ENCODE measurements at regions not wholly inside any gene's neighbourhood (a gene's known extent, or its start where the extent isn't known, plus 50 kb on each side); places are given as distances from the start of the nearest gene placed in this dataset.
"Not testable (repeated sequence)": the region's sequence is repeated elsewhere in the genome, so short reads cannot be mapped to it uniquely, and the experiment has no call there.

DNA sequence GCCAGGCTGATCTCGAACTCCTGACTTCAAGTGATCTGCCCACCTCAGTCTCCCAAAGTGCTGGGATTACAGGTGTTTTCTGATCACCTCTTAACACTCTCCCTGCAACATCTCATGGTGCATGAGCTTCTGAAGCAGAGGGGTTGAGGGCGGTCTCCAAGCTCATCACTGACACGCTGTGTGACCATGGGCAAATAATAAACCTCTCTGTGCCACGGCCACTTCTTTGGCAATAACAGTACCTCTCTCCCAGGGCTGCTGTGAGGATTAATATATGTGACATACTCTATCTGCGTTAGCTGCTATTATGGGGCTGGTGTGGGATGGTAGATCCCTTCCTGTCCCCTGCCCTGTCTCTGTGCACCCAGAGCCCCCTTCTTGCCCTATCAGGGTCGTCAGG is 62.9 kb upstream of the LHX5 start:
- H3K4me3 Mint-ChIP-seq (ENCODE audit: unreplicated experiment): no peak overlapping the region
- H3K27me3 Mint-ChIP-seq (ENCODE audit: unreplicated experiment): no peaks in the 10 kb centered on the region
- no peaks in the 10 kb centered on the region for H3K9me3 Mint-ChIP-seq (ENCODE audit: unreplicated experiment)
- no peak for DNase-seq (ENCODE audit: low spot score)
- H3K4me1 Mint-ChIP-seq (ENCODE audit: unreplicated experiment): no peaks in the 10 kb centered on the region
- H3K36me3 Mint-ChIP-seq (ENCODE audit: low read depth, unreplicated experiment): no peaks in the 10 kb centered on the region
- no peak for TF ChIP-seq CTCF (IDR thresholded peaks at IDR 0.05; ENCODE audit: unreplicated experiment)
- no peak overlapping the region for H3K27ac Mint-ChIP-seq (ENCODE audit: unreplicated experiment)

DNA sequence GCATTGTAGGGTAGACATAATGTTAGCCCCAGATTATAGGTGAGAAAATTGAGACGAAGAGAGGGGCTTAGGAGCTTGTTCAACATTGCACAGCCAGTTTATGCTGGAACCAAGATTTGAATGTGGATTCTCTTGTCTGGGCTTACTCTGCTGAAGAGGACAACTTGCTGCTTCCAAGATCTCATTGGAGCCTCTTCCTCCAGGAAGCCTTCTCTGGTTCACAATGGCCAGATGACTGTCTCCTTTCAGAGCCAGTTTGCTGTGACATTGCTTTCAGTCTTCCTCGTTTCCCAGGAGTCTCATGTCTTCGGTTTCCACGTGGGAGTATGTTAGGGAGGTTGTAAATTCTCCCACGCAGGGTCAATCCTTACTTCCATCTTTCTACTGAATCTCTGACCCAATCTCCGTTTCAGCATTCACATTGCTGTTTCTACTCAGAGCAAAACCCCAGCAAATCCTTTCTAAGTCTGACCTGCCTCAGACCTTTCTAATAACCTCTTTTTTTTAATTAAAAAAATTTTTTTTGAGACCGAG is 62.2 kb upstream of the LHX5 start:
- Mint-ChIP-seq H3K9me3 (ENCODE audit: unreplicated experiment) (no peaks in the 10 kb centered on the region), H3K27me3 (ENCODE audit: unreplicated experiment) (no peaks in the 10 kb centered on the region)

GRCh38 chr12:113532292-113532691 is 60.6 kb upstream of the LHX5 start:
- peaks cover 2% of the 10 kb centered on the region for H3K4me1 Mint-ChIP-seq (ENCODE audit: unreplicated experiment)
- no peak for TF ChIP-seq CTCF (IDR thresholded peaks at IDR 0.05; ENCODE audit: unreplicated experiment)
- no peak overlapping the region for H3K27ac Mint-ChIP-seq (ENCODE audit: unreplicated experiment)
- H3K36me3 Mint-ChIP-seq (ENCODE audit: low read depth, unreplicated experiment): no peaks in the 10 kb centered on the region
- no peak for DNase-seq (ENCODE audit: low spot score)
- H3K9me3 Mint-ChIP-seq (ENCODE audit: unreplicated experiment): no peaks in the 10 kb centered on the region
- H3K27me3 Mint-ChIP-seq (ENCODE audit: unreplicated experiment): no peaks in the 10 kb centered on the region
- H3K4me3 Mint-ChIP-seq (ENCODE audit: unreplicated experiment): no peak overlapping the region

More for the DNA sequence above, 62.2 kb upstream of the LHX5 start:
- no peaks in the 10 kb centered on the region for H3K4me1 Mint-ChIP-seq (ENCODE audit: unreplicated experiment)
- no peaks in the 10 kb centered on the region for H3K36me3 Mint-ChIP-seq (ENCODE audit: low read depth, unreplicated experiment)
- no peak for TF ChIP-seq CTCF (IDR thresholded peaks at IDR 0.05; ENCODE audit: unreplicated experiment)
- H3K27ac Mint-ChIP-seq (ENCODE audit: unreplicated experiment): no peak overlapping the region
- DNase-seq (ENCODE audit: low spot score): no peak
- no peak overlapping the region for H3K4me3 Mint-ChIP-seq (ENCODE audit: unreplicated experiment)

- DNase-seq (ENCODE audit: low spot score); H3K27me3 Mint-ChIP-seq (ENCODE audit: unreplicated experiment); H3K9me3 Mint-ChIP-seq (ENCODE audit: unreplicated experiment); H3K36me3 Mint-ChIP-seq (ENCODE audit: low read depth, unreplicated experiment); H3K4me3 Mint-ChIP-seq (ENCODE audit: unreplicated experiment); H3K27ac Mint-ChIP-seq (ENCODE audit: unreplicated experiment); H3K4me1 Mint-ChIP-seq (ENCODE audit: unreplicated experiment): not testable (repeated sequence)
Observed at GRCh38 chr12:113531073-113531472, 59.4 kb upstream of the LHX5 start.

- no peak for TF ChIP-seq CTCF (IDR thresholded peaks at IDR 0.05; ENCODE audit: unreplicated experiment)
- Mint-ChIP-seq H3K36me3 (ENCODE audit: low read depth, unreplicated experiment) (no peaks in the 10 kb centered on the region), H3K27me3 (ENCODE audit: unreplicated experiment) (no peaks in the 10 kb centered on the region), H3K9me3 (ENCODE audit: unreplicated experiment) (no peaks in the 10 kb centered on the region), H3K4me3 (ENCODE audit: unreplicated experiment) (no peak overlapping the region), H3K27ac (ENCODE audit: unreplicated experiment) (no peak overlapping the region), H3K4me1 (ENCODE audit: unreplicated experiment) (peaks cover 2% of the 10 kb centered on the region)
- DNase-seq (ENCODE audit: low spot score): no peak
Observed at GRCh38 chr12:113528606-113529293, 57.1 kb upstream of the LHX5 start.
